Activated B cell treated with CpG ODN at 0.5 μM for 24 hours (primary cell): ENCODE measurements at regions not wholly inside any gene's neighbourhood (a gene's known extent, or its start where the extent isn't known, plus 50 kb on each side); places are given as distances from the start of the nearest gene placed in this dataset.

Experiments used
- ATAC-seq: fragments of 200-7000 bp; cut with Tn5 transposase; one replicate; pipeline ENCODE4 v1.10.0; 2021; ENCODE audit warnings: low read depth, mild to moderate bottlenecking, moderate library complexity
- CTCF ChIA-PET: fragments of 350-600 bp; sonication (Branson Sonifier 250); formaldehyde crosslinking; loops from one replicate; lab custom pipeline; 2021; ENCODE audit warnings: antibody characterized with exemption; lab: Charles Lee
- POLR2A ChIA-PET: fragments of 350-600 bp; sonication (Branson Sonifier 250); formaldehyde crosslinking; loops from one replicate; lab custom pipeline; 2021; ENCODE audit warnings: antibody characterized with exemption; lab: Charles Lee
- DNase-seq: peaks from one replicate; pipeline ENCODE4 v3.0.0; 2022
- H3K27ac Mint-ChIP-seq: one replicate; pipeline ENCODE4 v1.8.0; 2020; ENCODE audit warnings: mixed read lengths
- H3K27me3 Mint-ChIP-seq: one replicate; pipeline ENCODE4 v1.8.0; 2021; ENCODE audit warnings: mixed read lengths
- H3K36me3 Mint-ChIP-seq: one replicate; pipeline ENCODE4 v1.8.0; 2021; ENCODE audit warnings: low read depth, mixed read lengths
- H3K4me1 Mint-ChIP-seq: one replicate; pipeline ENCODE4 v1.8.0; 2021; ENCODE audit warnings: mixed read lengths
- H3K4me3 Mint-ChIP-seq: one replicate; pipeline ENCODE4 v1.8.0; 2020; ENCODE audit warnings: mild to moderate bottlenecking, mixed read lengths
- H3K9me3 Mint-ChIP-seq: one replicate; pipeline ENCODE4 v1.8.0; 2020; ENCODE audit warnings: mixed read lengths
- intact Hi-C: fragments of 100-400 bp; cut with micrococcal nuclease; formaldehyde crosslinking; loops from one replicate; pipeline ENCODE4 v1.15.1; 2024
- TF ChIP-seq, protein P1 (sequence below): fragments of 200-600 bp; IDR thresholded peaks from one replicate; pipeline ENCODE4 v1.8.0; 2022; ENCODE audit warnings: antibody characterized with exemption, mild to moderate bottlenecking

DNA sequence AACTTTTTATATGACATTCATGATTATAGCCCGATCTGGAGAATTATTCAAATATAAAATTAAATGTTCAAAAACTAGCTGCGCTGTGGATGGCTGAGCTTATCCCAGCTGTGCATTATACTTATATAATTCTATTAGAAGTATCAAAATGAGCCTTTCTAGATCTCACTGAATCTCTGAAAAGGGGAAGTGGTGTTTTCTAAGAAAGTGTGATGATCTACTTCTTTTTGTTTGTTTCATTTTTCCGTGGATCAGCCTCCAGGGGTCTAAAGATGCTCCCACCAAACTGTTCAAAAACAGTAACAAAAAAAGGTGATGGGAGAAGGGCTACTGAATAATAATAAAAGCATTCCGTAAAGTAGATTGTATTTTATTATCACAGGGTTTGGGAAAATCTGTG, 411.3 kb upstream of the PSMD7 start:
- ChIA-PET POLR2A (no interaction called here), CTCF (no interaction called here)
- no peaks in the 10 kb centered on the region for H3K4me1 Mint-ChIP-seq
- H3K27ac Mint-ChIP-seq, result no peak overlapping the region
- H3K36me3 Mint-ChIP-seq, result no peaks in the 10 kb centered on the region
- ATAC-seq, result no peak
- DNase-seq, result no peak
- intact Hi-C loops, result no loop called here
- H3K4me3 Mint-ChIP-seq, result no peak overlapping the region
- peaks cover 19% of the 10 kb centered on the region for H3K27me3 Mint-ChIP-seq
- TF ChIP-seq, protein P1, sequence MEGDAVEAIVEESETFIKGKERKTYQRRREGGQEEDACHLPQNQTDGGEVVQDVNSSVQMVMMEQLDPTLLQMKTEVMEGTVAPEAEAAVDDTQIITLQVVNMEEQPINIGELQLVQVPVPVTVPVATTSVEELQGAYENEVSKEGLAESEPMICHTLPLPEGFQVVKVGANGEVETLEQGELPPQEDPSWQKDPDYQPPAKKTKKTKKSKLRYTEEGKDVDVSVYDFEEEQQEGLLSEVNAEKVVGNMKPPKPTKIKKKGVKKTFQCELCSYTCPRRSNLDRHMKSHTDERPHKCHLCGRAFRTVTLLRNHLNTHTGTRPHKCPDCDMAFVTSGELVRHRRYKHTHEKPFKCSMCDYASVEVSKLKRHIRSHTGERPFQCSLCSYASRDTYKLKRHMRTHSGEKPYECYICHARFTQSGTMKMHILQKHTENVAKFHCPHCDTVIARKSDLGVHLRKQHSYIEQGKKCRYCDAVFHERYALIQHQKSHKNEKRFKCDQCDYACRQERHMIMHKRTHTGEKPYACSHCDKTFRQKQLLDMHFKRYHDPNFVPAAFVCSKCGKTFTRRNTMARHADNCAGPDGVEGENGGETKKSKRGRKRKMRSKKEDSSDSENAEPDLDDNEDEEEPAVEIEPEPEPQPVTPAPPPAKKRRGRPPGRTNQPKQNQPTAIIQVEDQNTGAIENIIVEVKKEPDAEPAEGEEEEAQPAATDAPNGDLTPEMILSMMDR, result no peak
- no peaks in the 10 kb centered on the region for H3K9me3 Mint-ChIP-seq

DNA sequence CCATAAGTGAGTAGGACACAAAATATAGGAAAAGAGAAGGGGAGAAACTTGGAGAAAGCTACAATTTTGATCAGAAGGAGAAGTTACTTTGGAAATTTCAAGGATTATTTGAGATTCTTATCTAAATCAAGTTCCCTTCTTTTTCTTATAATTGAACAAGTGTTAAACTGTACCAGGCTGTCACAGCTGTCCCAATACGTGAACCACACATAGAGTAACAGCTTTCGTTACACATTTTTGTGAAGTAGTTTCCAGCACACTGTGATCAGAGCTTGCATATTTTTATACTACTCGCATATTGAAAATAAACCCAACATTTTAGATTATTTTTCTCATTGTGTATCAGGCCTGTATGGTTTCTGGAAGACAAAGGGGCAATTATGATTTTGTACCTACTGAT, 412.8 kb upstream of the PSMD7 start:
- Mint-ChIP-seq H3K9me3 (no peaks in the 10 kb centered on the region), H3K4me1 (no peaks in the 10 kb centered on the region), H3K4me3 (no peak overlapping the region), H3K36me3 (no peaks in the 10 kb centered on the region), H3K27ac (no peak overlapping the region), H3K27me3 (peaks cover 16% of the 10 kb centered on the region)
- ATAC-seq, result no peak
- TF ChIP-seq, protein P1, result no peak
- ChIA-PET POLR2A (no interaction called here), CTCF (no interaction called here)
- DNase-seq, result no peak
- intact Hi-C loops, result no loop called here

DNA sequence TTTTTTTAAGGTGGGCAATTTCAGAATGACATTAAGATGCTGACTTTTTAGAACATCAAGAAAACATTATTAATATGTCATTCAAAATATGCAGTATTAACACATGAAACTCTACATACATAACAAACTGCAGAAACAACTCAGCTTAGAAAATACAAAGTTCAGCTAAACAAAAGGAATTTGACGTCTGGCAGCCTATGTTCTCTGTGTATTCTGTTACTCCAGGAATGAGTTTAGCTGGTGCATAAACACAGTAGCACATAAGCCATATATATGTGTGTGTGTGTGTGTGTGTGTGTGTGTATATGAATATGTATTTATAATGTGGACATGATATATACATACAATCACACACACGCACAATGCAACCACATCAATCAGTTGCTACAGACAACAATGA, 413.5 kb upstream of the PSMD7 start:
- intact Hi-C loops, result no loop called here
- TF ChIP-seq, protein P1, result no peak
- peaks cover 12% of the 10 kb centered on the region for H3K27me3 Mint-ChIP-seq
- ATAC-seq, result no peak
- ChIA-PET POLR2A (no interaction called here), CTCF (interaction anchor here (1.1 kb wide), 1 partner anchor 1758 kb away, joined by 3 read pairs; no protein-coding TSS in a partner anchor)
- H3K36me3 Mint-ChIP-seq, result no peaks in the 10 kb centered on the region
- H3K9me3 Mint-ChIP-seq, result no peaks in the 10 kb centered on the region
- no peak overlapping the region for H3K4me3 Mint-ChIP-seq
- no peaks in the 10 kb centered on the region for H3K4me1 Mint-ChIP-seq
- no peak for DNase-seq
- H3K27ac Mint-ChIP-seq, result no peak overlapping the region

DNA sequence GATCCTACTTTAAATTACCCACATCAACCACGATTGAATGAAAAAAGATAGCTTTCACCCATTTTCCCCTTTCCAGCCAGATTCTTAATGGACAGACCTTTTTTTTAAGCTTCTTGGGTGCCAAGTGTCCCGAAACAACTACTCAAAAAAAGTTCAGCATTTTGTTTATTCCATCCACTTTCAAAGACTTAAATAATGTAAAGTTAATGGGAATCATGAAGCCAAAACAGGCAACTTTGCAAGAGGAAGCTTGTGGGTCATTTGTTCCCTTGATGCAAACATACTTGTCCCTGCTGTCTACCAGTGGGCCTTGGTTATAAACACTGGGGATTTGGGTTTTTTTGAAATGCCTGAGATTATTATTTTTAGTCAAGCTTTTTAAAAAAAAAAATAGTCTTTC, 414.0 kb upstream of the PSMD7 start:
- DNase-seq (no peak), ATAC-seq (no peak)
- Mint-ChIP-seq H3K4me1 (no peaks in the 10 kb centered on the region), H3K9me3 (no peaks in the 10 kb centered on the region), H3K36me3 (no peaks in the 10 kb centered on the region), H3K4me3 (no peak overlapping the region), H3K27me3 (peaks cover 8% of the 10 kb centered on the region), H3K27ac (no peak overlapping the region)
- ChIA-PET POLR2A (no interaction called here), CTCF (interaction anchor here (1.1 kb wide), 1 partner anchor 1757 kb away, joined by 3 read pairs; no protein-coding TSS in a partner anchor)
- intact Hi-C loops, result no loop called here
- TF ChIP-seq, protein P1, result no peak

DNA sequence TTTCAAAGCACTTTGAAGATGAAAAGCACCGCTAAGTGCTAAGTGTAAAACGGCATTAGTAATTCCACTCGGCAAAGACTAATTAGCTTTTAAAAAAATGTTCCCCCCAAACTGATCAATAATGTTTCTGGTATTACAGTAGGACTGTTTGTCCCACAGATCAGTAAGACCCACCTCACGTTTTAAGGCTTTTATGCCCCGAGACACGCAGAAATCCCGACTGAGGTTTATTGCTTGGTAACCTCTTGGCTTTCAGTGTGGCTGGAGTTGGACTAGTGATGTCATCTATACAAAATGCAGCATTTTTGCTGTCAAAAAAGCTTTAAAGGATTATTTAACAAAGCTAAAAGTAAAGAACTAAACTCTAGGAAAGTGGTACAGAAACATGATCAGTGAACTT, 414.6 kb upstream of the PSMD7 start:
- no peak for ATAC-seq
- peaks cover 5% of the 10 kb centered on the region for H3K27me3 Mint-ChIP-seq
- intact Hi-C loops, result no loop called here

More for the DNA sequence above, 414.6 kb upstream of the PSMD7 start:
- ChIA-PET CTCF (interaction anchor here (1.1 kb wide), 1 partner anchor 1757 kb away, joined by 3 read pairs; no protein-coding TSS in a partner anchor), POLR2A (interaction anchor here (0.7 kb wide), 1 partner anchor 13 kb away, joined by 5 read pairs; no protein-coding TSS in a partner anchor)
- Mint-ChIP-seq H3K9me3 (no peaks in the 10 kb centered on the region), H3K4me1 (no peaks in the 10 kb centered on the region), H3K4me3 (no peak overlapping the region), H3K27ac (no peak overlapping the region), H3K36me3 (no peaks in the 10 kb centered on the region)
- DNase-seq, result no peak
- TF ChIP-seq, protein P1, result no peak
